ENCODE measurements at regions not wholly inside any gene's neighbourhood (a gene's known extent, or its start where the extent isn't known, plus 50 kb on each side); places are given as distances from the start of the nearest gene placed in this dataset.
"Not testable (repeated sequence)": the region's sequence is repeated elsewhere in the genome, so short reads cannot be mapped to it uniquely, and the experiment has no call there.

GRCh38 chr5:115751176-115751575 lies 65.3 kb downstream of the CDO1 start:
- Mint-ChIP-seq H3K36me3 (ENCODE audit: low read depth) (no peaks in the 10 kb centered on the region), H3K27ac (no peak overlapping the region), H3K27me3 (ENCODE audit: low read depth) (no peaks in the 10 kb centered on the region), H3K4me1 (no peaks in the 10 kb centered on the region), H3K4me3 (no peak overlapping the region), H3K9me3 (peaks cover 10% of the 10 kb centered on the region)
- no peak for TF ChIP-seq CTCF (IDR thresholded peaks at IDR 0.05; ENCODE audit: unreplicated experiment in 3 of 3)

DNA sequence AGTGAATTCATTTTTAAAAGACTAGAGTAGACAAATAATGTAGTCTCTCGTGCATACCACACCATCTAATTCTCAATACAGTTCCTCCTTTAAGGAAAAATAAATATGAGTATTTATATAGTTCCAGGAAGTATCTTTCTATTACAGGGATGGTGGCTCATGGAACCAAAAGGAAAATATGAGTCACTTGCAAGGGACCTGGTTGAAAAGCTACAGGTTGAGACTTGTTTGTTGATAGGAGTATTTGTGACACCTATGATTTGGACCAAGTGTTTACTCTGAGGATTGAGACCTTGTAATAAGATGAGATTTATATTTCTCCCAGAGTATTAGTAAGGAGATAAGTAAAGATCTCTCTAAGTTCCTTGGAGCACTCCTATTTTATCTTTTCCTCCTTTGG lies 67.4 kb downstream of the CDO1 start:
- Mint-ChIP-seq H3K36me3 (ENCODE audit: low read depth) (no peaks in the 10 kb centered on the region), H3K4me1 (no peaks in the 10 kb centered on the region), H3K27ac (no peak overlapping the region), H3K27me3 (ENCODE audit: low read depth) (no peaks in the 10 kb centered on the region), H3K4me3 (no peak overlapping the region), H3K9me3 (peaks cover 23% of the 10 kb centered on the region)
- TF ChIP-seq CTCF (IDR thresholded peaks at IDR 0.05; ENCODE audit: unreplicated experiment in 3 of 3), result no peak

- H3K4me1 Mint-ChIP-seq, H3K27ac Mint-ChIP-seq: not testable (repeated sequence)
Measured at GRCh38 chr5:115739245-115739644, 77.2 kb downstream of the CDO1 start.

DNA sequence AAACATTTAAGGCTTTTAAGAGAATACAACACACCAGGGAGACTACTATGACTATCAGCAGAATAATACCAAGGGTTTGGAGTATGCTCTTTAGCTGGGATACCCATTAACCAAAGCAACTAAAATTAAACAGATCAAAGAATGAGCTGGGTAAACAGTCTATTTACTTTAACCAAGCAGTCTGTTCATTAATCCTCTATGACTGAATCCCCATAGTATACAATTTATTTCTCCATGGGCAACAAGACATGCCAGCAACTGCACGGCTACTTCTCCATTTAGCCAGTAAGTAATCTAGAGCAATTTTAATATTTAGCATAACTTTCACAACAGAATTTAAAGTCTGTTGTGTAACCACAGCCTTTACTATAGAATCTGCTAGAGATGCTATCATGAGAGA lies 77.6 kb downstream of the CDO1 start:
- Mint-ChIP-seq H3K4me1 (no peaks in the 10 kb centered on the region), H3K9me3 (peaks cover 31% of the 10 kb centered on the region), H3K4me3 (no peak overlapping the region), H3K36me3 (ENCODE audit: low read depth) (no peaks in the 10 kb centered on the region), H3K27ac (no peak overlapping the region), H3K27me3 (ENCODE audit: low read depth) (no peaks in the 10 kb centered on the region)
- TF ChIP-seq CTCF (IDR thresholded peaks at IDR 0.05; ENCODE audit: unreplicated experiment in 3 of 3), result no peak

More at GRCh38 chr5:115739245-115739644, 77.2 kb downstream of the CDO1 start:
- H3K36me3 Mint-ChIP-seq (ENCODE audit: low read depth); H3K27me3 Mint-ChIP-seq (ENCODE audit: low read depth); H3K4me3 Mint-ChIP-seq: not testable (repeated sequence)
- H3K9me3 Mint-ChIP-seq, result peaks cover 35% of the 10 kb centered on the region

- Mint-ChIP-seq H3K9me3 (peaks cover 20% of the 10 kb centered on the region), H3K27ac (no peak overlapping the region), H3K36me3 (ENCODE audit: low read depth) (no peaks in the 10 kb centered on the region), H3K4me1 (peaks cover 4% of the 10 kb centered on the region), H3K4me3 (no peak overlapping the region), H3K27me3 (ENCODE audit: low read depth) (no peaks in the 10 kb centered on the region)
- TF ChIP-seq CTCF (IDR thresholded peaks at IDR 0.05; ENCODE audit: unreplicated experiment in 3 of 3), result no peak
Measured at GRCh38 chr5:115737452-115737851, 79.0 kb downstream of the CDO1 start.

DNA sequence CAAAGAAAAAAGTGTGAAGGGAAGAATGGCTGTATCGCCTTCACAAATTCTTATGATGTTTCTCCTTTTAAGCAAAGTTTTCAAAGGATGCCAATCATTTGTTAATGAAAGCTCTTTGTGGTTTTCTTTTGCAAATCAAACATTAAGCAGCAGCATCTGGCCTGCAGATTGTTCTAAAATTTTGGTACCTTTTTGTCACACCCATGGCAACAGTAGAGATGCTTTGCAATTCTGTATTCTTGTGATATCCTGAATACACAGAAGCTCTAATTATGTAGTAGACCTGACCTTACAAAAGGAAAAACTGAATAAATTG lies 79.8 kb downstream of the CDO1 start:
- H3K4me3 Mint-ChIP-seq, result no peak overlapping the region
- H3K27ac Mint-ChIP-seq, result no peak overlapping the region
- no peaks in the 10 kb centered on the region for H3K36me3 Mint-ChIP-seq (ENCODE audit: low read depth)
- peaks cover 13% of the 10 kb centered on the region for H3K9me3 Mint-ChIP-seq
- TF ChIP-seq CTCF (IDR thresholded peaks at IDR 0.05; ENCODE audit: unreplicated experiment in 3 of 3), result no peak
- no peaks in the 10 kb centered on the region for H3K27me3 Mint-ChIP-seq (ENCODE audit: low read depth)
- H3K4me1 Mint-ChIP-seq, result peaks cover 4% of the 10 kb centered on the region

Data from nephron (organoid).